Stimulated activated naive CD8-positive, alpha-beta T cell treated with anti-CD3 and anti-CD28 coated beads, Interleukin-15, Interleukin-2, amounts not matched to agents 100 ng/mL and 50 ng/mL, for 24 hours (primary cell): ENCODE measurements at regions not wholly inside any gene's neighbourhood (a gene's known extent, or its start where the extent isn't known, plus 50 kb on each side); places are given as distances from the start of the nearest gene placed in this dataset.
"Not testable (repeated sequence)": the region's sequence is repeated elsewhere in the genome, so short reads cannot be mapped to it uniquely, and the experiment has no call there.

ENCODE experiments used
- H3K27ac Mint-ChIP-seq: one replicate; pipeline ENCODE4 v1.8.0; 2021; ENCODE audit warnings: mild to moderate bottlenecking, mixed read lengths
- H3K27me3 Mint-ChIP-seq: one replicate; pipeline ENCODE4 v1.8.0; 2021; ENCODE audit warnings: mixed read lengths
- H3K36me3 Mint-ChIP-seq: one replicate; pipeline ENCODE4 v1.8.0; 2021; ENCODE audit warnings: low read depth, mixed read lengths
- H3K4me1 Mint-ChIP-seq: one replicate; pipeline ENCODE4 v1.8.0; 2021; ENCODE audit warnings: low read depth, mixed read lengths
- H3K4me3 Mint-ChIP-seq: one replicate; pipeline ENCODE4 v1.8.0; 2021; ENCODE audit warnings: mild to moderate bottlenecking, mixed read lengths
- H3K9me3 Mint-ChIP-seq: one replicate; pipeline ENCODE4 v1.8.0; 2021; ENCODE audit warnings: mixed read lengths

- not testable (repeated sequence) for H3K27ac Mint-ChIP-seq, H3K36me3 Mint-ChIP-seq, H3K9me3 Mint-ChIP-seq, H3K4me1 Mint-ChIP-seq, H3K27me3 Mint-ChIP-seq, H3K4me3 Mint-ChIP-seq
These were observed 124.4 kb upstream of the SIMC1 start for GRCh38 chr5:176113673-176114335.

DNA sequence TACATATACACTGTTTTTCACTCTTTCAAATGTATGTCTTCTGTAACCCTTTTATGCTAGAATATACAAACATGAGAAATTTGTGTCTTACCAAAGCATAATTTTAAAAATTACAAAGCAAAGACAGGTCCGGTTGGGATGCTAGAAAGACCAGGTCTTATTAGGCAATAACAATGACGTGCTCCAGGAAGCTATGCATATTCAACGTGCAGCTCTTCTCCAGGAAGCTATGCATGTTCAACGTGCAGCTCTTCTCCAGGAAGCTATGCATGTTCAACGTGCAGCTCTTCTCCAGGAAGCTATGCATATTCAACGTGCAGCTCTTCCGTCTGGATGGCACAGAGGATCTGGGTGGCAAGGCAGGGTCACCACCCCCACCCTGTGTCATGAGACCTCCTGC, 123.4 kb upstream of the SIMC1 start:
- H3K4me1 Mint-ChIP-seq, H3K4me3 Mint-ChIP-seq, H3K27me3 Mint-ChIP-seq, H3K9me3 Mint-ChIP-seq, H3K36me3 Mint-ChIP-seq, H3K27ac Mint-ChIP-seq: not testable (repeated sequence)

GRCh38 chr5:176117699-176118238, 120.5 kb upstream of the SIMC1 start:
- H3K27me3 Mint-ChIP-seq = not testable (repeated sequence)

GRCh38 chr5:176122361-176122760, 115.9 kb upstream of the SIMC1 start:
- H3K27me3 Mint-ChIP-seq, H3K4me1 Mint-ChIP-seq, H3K4me3 Mint-ChIP-seq, H3K36me3 Mint-ChIP-seq, H3K27ac Mint-ChIP-seq, H3K9me3 Mint-ChIP-seq: not testable (repeated sequence)

More at GRCh38 chr5:176117699-176118238, 120.5 kb upstream of the SIMC1 start:
- not testable (repeated sequence) for H3K4me1 Mint-ChIP-seq, H3K9me3 Mint-ChIP-seq, H3K27ac Mint-ChIP-seq, H3K4me3 Mint-ChIP-seq, H3K36me3 Mint-ChIP-seq

- not testable (repeated sequence) for H3K9me3 Mint-ChIP-seq, H3K27me3 Mint-ChIP-seq, H3K36me3 Mint-ChIP-seq, H3K4me1 Mint-ChIP-seq, H3K27ac Mint-ChIP-seq, H3K4me3 Mint-ChIP-seq
These were observed 114.1 kb upstream of the SIMC1 start for GRCh38 chr5:176124120-176124519.

DNA sequence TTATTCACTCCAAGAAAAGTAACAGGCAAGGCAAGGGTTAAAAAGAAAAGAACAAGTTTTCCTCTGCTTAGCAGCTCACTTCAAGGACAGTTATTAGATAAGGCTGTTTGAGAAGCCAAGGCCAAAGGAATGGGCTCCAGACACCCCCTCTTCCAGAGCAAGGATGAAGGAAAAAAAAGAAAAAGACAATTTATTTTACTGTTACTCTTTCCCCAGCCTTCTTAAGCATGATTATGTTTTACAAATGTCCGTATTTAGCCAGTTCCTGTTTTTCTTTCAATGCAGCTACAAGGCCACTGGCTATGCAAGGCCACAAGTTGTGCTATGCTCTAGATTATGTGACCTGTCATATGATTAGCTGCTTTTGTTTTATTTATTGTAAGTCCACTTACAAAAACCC, 106.5 kb upstream of the SIMC1 start:
- Mint-ChIP-seq H3K4me1 (peaks cover 19% of the 10 kb centered on the region), H3K4me3 (no peak overlapping the region), H3K36me3 (no peaks in the 10 kb centered on the region), H3K27ac (no peak overlapping the region), H3K27me3 (peaks cover 25% of the 10 kb centered on the region), H3K9me3 (no peaks in the 10 kb centered on the region)

GRCh38 chr5:176132471-176133288, 105.5 kb upstream of the SIMC1 start:
- Mint-ChIP-seq H3K27ac (no peak overlapping the region), H3K4me3 (peak overlapping the region; percentile 71), H3K4me1 (peaks cover 19% of the 10 kb centered on the region), H3K36me3 (no peaks in the 10 kb centered on the region), H3K9me3 (no peaks in the 10 kb centered on the region), H3K27me3 (peaks cover 29% of the 10 kb centered on the region)

GRCh38 chr5:176133289-176133870, 104.8 kb upstream of the SIMC1 start:
- H3K4me1 Mint-ChIP-seq = peaks cover 19% of the 10 kb centered on the region
- H3K9me3 Mint-ChIP-seq = no peaks in the 10 kb centered on the region
- H3K27me3 Mint-ChIP-seq = peaks cover 29% of the 10 kb centered on the region
- no peak overlapping the region for H3K27ac Mint-ChIP-seq
- no peaks in the 10 kb centered on the region for H3K36me3 Mint-ChIP-seq
- peak overlapping the region; percentile 71 for H3K4me3 Mint-ChIP-seq

DNA sequence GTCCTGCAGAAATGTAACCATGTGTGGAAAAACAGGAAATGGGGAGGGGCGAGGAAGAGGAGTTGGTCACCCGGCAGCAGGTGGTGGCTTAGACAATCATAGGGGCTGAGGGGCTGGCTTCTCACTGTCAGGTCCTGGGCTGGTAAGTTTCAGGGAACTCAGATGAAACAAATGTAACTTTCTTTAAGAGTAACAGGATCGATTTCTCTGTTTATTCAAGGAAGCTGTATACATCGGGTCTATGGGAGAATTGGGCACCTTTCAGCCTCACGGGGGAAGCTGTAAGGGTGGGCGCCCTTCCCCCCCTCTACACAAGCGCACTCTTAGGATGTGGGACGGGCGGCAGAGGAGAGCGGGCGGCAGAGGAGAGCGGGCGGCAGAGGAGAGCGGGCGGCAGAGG, 104.3 kb upstream of the SIMC1 start:
- Mint-ChIP-seq H3K27ac (no peak overlapping the region), H3K4me1 (peaks cover 19% of the 10 kb centered on the region), H3K4me3 (peak overlapping the region; percentile 71), H3K27me3 (peaks cover 29% of the 10 kb centered on the region), H3K36me3 (no peaks in the 10 kb centered on the region), H3K9me3 (no peaks in the 10 kb centered on the region)

- Mint-ChIP-seq H3K36me3 (no peaks in the 10 kb centered on the region), H3K4me1 (peaks cover 19% of the 10 kb centered on the region), H3K4me3 (no peak overlapping the region), H3K27ac (no peak overlapping the region), H3K27me3 (peaks cover 31% of the 10 kb centered on the region), H3K9me3 (no peaks in the 10 kb centered on the region)
These were observed 103.5 kb upstream of the SIMC1 start for GRCh38 chr5:176134529-176135223.

DNA sequence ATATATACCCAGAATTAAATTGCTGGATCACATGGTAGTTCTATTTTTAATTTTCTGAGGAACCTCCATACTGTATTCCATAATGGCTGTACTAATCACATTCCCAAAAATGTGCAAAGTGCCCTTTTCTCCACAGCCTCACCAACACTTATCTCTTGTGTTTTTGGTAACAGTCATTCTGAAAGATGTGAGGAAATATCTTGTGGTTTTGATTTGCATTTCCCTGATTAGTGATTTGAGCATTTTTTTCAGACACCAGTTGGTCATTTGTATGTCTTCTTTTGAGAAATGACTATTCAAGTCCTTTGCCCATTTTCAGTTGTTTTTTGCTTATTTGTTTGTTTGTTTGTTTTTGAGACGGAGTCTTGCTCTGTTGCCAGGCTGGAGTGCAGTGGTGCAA, 98.1 kb upstream of the SIMC1 start:
- H3K4me3 Mint-ChIP-seq, H3K27ac Mint-ChIP-seq, H3K4me1 Mint-ChIP-seq, H3K9me3 Mint-ChIP-seq, H3K36me3 Mint-ChIP-seq: not testable (repeated sequence)
- H3K27me3 Mint-ChIP-seq = peaks cover 25% of the 10 kb centered on the region

DNA sequence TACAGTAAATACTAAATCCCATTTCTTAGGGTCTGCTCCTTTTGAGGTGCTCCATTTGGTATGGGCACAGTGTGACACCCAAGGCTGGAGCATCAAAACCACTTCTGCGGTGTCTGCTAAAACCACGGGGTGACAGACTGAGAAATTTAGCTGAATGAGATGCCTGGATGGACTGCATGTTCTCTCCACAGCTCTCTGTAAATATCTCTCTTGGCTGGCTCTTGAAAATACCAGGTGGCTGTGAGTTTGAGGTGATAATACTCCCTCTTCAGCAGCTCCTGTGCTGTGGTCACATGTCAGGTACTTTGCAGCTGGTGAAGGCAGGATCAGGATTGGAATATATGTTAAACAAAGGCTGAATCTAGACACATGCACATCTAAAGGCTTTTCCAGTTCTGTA, 93.7 kb upstream of the SIMC1 start:
- H3K27me3 Mint-ChIP-seq = peaks cover 28% of the 10 kb centered on the region
- H3K9me3 Mint-ChIP-seq = no peaks in the 10 kb centered on the region
- H3K36me3 Mint-ChIP-seq = peaks cover 5% of the 10 kb centered on the region
- no peak overlapping the region for H3K27ac Mint-ChIP-seq
- H3K4me3 Mint-ChIP-seq = no peak overlapping the region
- H3K4me1 Mint-ChIP-seq = peaks cover 8% of the 10 kb centered on the region

DNA sequence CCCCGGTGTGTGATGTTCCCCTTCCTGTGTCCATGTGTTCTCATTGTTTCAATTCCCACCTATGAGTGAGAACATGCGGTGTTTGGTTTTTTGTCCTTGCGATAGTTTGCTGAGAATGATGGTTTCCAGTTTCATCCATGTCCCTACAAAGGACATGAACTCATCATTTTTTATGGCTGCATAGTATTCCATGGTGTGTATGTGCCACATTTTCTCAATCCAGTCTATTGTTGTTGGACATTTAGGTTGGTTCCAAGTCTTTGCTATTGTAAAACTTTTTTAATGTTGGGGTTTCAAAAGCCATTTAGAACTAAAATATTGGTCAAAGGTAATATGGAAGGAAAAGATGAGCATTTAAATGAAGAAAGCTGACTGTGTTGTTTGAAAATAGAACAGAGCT, 88.3 kb upstream of the SIMC1 start:
- H3K36me3 Mint-ChIP-seq, H3K4me3 Mint-ChIP-seq, H3K4me1 Mint-ChIP-seq, H3K9me3 Mint-ChIP-seq, H3K27ac Mint-ChIP-seq: not testable (repeated sequence)
- H3K27me3 Mint-ChIP-seq = peaks cover 17% of the 10 kb centered on the region

DNA sequence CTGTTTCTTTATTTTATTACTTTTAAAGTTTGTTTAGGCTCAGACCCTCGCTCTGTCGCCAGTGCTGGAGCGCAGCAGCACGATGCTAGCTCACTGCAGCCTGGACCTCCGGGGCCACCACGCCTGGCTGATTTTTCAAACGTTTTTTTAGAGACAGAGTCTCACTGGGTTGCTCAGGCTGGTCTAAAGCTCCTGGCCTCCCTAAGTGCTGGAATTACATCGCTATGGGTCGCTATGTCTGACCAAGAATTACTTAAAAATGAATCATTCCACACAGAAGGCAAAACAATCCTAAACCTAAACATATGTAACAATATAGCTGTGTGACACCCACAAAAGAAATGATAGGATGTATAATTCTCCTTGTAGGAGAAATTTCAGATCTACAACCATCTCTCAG, 86.9 kb upstream of the SIMC1 start:
- no peaks in the 10 kb centered on the region for H3K36me3 Mint-ChIP-seq
- H3K27me3 Mint-ChIP-seq = peaks cover 22% of the 10 kb centered on the region
- H3K27ac Mint-ChIP-seq = no peak overlapping the region
- no peak overlapping the region for H3K4me3 Mint-ChIP-seq
- H3K4me1 Mint-ChIP-seq = no peaks in the 10 kb centered on the region
- no peaks in the 10 kb centered on the region for H3K9me3 Mint-ChIP-seq
